ENCODE measurements at regions not wholly inside any gene's neighbourhood (a gene's known extent, or its start where the extent isn't known, plus 50 kb on each side); places are given as distances from the start of the nearest gene placed in this dataset.

DNA sequence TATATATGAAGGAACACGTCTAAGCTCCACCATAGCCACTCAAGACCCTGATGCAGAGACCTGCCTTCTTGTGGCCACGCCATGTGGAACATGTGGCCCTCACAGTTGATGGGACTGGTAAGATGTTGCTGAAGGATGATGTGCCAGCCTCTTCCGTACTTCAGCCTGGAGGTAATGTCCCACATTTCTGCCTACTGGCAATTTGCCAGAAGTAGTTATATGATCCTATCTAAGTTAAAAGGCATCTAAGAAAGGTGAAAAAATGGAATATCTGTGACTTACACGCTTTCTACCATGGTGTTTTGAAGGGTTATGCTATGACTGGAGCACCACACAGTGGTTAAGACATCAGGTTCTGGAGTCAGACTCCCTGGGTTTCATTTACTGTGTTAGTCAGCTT is 948.7 kb upstream of the GHITM start:
- H3K4me3 ChIP-seq (ENCODE audit: insufficient read depth, low read depth, low read length), result no peak overlapping the region
- no peaks in the 10 kb centered on the region for H3K27me3 ChIP-seq (ENCODE audit: control insufficient read depth, insufficient read depth, low read length)
- H3K36me3 ChIP-seq (replicated peaks; ENCODE audit: control insufficient read depth, insufficient read depth, low read length), result no peaks in the 10 kb centered on the region
- DNase-seq, result no peak

DNA sequence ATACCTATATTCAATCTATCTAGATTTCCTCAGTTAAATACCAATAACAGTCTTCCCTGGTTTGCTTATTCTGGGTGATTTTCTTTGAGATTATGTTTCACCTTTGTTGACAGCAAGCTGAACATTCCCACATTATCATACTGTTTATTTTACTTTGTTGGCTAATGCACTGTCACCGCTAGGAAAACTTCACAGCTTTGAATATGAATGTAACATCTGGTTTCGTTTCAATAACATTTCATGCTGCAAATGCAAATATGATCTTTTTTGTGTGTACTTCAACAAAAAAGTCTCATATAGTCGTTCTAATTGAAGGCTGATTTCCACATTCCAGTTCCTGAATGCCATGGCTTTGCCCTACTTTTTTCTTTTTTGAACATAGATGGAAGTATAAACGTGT is 946.3 kb upstream of the GHITM start:
- no peaks in the 10 kb centered on the region for H3K36me3 ChIP-seq (replicated peaks; ENCODE audit: control insufficient read depth, insufficient read depth, low read length)
- no peak overlapping the region for H3K4me3 ChIP-seq (ENCODE audit: insufficient read depth, low read depth, low read length)
- no peaks in the 10 kb centered on the region for H3K27me3 ChIP-seq (ENCODE audit: control insufficient read depth, insufficient read depth, low read length)
- no peak for DNase-seq

DNA sequence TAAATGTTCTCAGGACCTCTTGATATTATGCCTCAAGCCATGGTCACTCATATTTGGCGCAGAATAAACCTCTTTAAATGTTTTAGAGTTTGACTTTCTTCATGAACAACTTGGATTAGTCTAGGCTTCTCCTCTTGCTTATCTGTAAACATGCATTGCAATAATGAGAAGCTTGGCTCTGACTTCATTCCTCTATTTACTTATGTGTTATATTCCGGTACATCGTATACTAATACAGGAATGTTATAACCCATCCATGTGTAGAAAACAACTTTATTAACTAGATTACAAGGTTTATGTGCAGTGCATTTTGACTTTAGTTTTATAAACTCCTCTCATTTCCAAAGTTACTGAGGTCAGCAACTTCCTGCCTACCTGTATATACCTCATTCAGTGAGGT is 944.3 kb upstream of the GHITM start:
- Histone ChIP-seq H3K36me3 (replicated peaks; ENCODE audit: control insufficient read depth, insufficient read depth, low read length) (no peaks in the 10 kb centered on the region), H3K4me3 (ENCODE audit: insufficient read depth, low read depth, low read length) (no peak overlapping the region), H3K27me3 (ENCODE audit: control insufficient read depth, insufficient read depth, low read length) (no peaks in the 10 kb centered on the region)
- no peak for DNase-seq

DNA sequence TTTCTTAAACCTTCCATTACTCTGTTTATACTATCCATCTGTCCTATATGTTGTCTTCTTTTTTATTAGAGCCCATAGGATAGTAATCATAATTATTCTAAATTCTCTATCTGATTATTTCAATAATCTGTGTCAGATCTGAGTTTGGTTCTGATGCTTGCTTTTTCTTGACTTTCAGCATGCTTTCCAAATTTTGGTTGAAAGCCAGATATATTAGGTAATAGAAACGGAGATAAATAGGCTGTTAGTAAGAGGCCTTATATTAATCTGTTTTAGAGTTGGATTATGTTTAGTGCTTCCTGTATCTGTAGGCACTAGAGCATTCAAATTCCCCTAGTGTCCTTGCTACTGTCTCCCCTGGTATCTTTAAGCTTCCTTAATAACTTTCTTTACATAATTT is 939.9 kb upstream of the GHITM start:
- Histone ChIP-seq H3K4me3 (ENCODE audit: insufficient read depth, low read depth, low read length) (no peak overlapping the region), H3K27me3 (ENCODE audit: control insufficient read depth, insufficient read depth, low read length) (no peaks in the 10 kb centered on the region), H3K36me3 (replicated peaks; ENCODE audit: control insufficient read depth, insufficient read depth, low read length) (no peaks in the 10 kb centered on the region)
- DNase-seq, result no peak

DNA sequence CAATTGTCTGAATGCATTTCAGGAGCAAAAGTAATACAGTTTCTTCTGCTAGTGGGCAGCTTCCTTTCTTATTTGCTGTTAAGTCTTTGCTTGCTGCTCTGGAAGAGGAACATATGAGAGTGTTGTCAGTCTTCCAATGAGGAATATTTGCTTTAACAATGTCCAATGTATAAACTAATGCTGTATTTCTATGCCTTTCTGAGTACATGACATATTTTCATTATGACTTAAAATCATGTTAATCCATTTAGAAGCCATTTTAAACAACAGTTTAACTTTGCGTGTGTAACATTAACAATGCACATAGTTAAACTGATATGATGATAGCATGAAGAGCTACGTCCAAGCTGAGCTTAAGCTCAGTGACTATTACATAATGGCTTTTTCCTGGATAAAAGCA is 933.4 kb upstream of the GHITM start:
- H3K4me3 ChIP-seq (ENCODE audit: insufficient read depth, low read depth, low read length), result no peak overlapping the region
- no peak for DNase-seq
- H3K36me3 ChIP-seq (replicated peaks; ENCODE audit: control insufficient read depth, insufficient read depth, low read length), result no peaks in the 10 kb centered on the region
- H3K27me3 ChIP-seq (ENCODE audit: control insufficient read depth, insufficient read depth, low read length), result no peaks in the 10 kb centered on the region

DNA sequence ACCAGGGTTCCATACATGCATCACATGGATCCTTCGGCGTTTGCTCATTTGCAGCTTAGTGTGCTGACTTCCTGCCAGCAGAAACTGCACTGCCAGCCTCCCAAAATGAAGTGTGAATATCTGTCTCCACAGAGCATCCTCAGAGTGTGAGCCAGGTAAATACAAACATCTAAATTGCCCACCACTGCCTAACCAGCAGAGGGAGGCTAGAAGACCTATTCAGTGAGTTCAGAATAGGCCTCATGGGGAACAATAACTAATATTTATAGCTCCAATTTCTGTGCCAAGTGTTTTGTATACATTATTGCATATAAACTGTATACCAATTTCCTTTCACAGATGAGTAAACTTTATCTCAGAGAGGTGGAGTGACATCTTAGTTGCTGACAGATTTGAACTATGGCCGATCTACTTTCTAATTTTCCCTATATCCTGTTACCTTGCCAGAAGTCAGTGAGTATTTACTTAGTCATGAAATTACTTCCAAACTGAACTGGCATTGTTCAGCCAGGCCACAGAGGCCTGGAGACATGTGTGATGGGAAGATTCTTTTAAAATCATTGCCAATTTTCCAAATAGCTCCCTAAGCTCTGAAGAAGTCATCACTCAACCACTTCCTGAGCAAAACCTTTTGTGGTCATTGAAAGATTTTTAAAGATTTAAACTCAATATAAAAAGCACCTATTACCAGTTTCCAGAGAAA is 926.5 kb upstream of the GHITM start:
- H3K4me3 ChIP-seq (ENCODE audit: insufficient read depth, low read depth, low read length), result no peak overlapping the region

DNA sequence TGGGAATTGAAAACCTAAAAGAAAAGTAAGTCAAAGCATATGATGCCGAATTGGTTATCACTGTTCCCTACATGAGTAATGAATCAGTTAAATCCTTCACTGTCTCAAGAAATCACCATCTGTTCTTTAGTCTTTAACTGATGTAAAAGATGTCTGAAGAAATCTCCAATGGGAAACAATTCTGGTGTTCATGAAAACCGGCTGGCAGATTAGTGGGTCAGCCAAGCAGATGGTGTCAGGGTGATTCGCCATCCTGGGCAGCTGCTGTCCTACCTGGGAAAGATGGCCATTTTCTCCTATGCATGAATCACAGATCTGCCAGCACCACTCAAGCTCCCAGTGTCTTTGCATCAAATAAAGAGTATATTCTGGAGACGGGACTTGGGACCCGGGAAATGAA is 925.2 kb upstream of the GHITM start:
- H3K36me3 ChIP-seq (replicated peaks; ENCODE audit: control insufficient read depth, insufficient read depth, low read length), result no peaks in the 10 kb centered on the region
- H3K27me3 ChIP-seq (ENCODE audit: control insufficient read depth, insufficient read depth, low read length), result no peaks in the 10 kb centered on the region
- H3K4me3 ChIP-seq (ENCODE audit: insufficient read depth, low read depth, low read length), result no peak overlapping the region
- no peak for DNase-seq

More for the DNA sequence above, 926.5 kb upstream of the GHITM start:
- DNase-seq, result no peak
- Histone ChIP-seq H3K27me3 (ENCODE audit: control insufficient read depth, insufficient read depth, low read length) (no peaks in the 10 kb centered on the region), H3K36me3 (replicated peaks; ENCODE audit: control insufficient read depth, insufficient read depth, low read length) (no peaks in the 10 kb centered on the region)

DNA sequence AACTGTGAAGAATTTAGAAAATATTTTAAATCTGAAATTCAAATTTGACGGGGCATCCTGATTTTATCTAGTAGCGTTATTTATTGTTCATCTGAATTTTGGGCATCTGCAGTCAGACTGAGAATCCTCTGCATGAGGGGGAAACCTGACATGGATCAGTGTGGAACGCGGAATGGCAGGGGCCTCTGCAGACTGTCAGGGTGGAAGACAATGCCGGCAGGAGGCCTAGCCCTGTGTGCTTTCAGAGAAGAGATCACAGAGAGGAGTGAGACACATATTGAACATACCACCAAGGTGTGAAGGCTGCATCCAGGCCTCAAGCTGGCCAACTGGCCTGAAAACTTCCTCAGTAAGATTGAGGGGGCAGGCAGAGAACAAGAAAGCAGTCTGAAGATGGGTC is 921.1 kb upstream of the GHITM start:
- Histone ChIP-seq H3K27me3 (ENCODE audit: control insufficient read depth, insufficient read depth, low read length) (no peaks in the 10 kb centered on the region; the same call in 1 of the 2 replicates), H3K4me3 (ENCODE audit: insufficient read depth, low read depth, low read length) (no peak overlapping the region), H3K36me3 (replicated peaks; ENCODE audit: control insufficient read depth, insufficient read depth, low read length) (no peaks in the 10 kb centered on the region)
- DNase-seq, result peak; percentile 6

DNA sequence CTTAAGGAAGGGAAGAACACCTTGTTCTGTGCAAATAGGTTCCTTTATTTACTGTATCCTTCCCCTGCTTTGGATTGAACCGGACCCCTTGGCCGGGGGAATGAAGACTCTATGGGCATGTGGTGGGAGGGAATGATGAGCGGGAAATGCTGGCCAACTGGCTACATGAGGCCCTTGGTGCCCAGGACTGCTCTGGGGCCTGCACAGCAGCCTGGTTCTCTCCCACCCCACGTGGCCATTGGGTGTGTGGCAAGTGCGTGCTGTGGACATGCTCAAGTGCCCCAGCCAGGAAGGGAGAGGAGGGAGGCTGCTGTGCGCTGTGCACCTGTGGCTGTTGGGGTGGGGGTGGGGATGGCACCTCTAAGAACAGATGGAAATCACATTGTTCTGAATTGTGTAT is 917.0 kb upstream of the GHITM start:
- no peaks in the 10 kb centered on the region for H3K36me3 ChIP-seq (replicated peaks; ENCODE audit: control insufficient read depth, insufficient read depth, low read length)
- H3K4me3 ChIP-seq (ENCODE audit: insufficient read depth, low read depth, low read length), result no peak overlapping the region
- no peaks in the 10 kb centered on the region; the same call in 1 of the 2 replicates for H3K27me3 ChIP-seq (ENCODE audit: control insufficient read depth, insufficient read depth, low read length)
- no peak for DNase-seq

DNA sequence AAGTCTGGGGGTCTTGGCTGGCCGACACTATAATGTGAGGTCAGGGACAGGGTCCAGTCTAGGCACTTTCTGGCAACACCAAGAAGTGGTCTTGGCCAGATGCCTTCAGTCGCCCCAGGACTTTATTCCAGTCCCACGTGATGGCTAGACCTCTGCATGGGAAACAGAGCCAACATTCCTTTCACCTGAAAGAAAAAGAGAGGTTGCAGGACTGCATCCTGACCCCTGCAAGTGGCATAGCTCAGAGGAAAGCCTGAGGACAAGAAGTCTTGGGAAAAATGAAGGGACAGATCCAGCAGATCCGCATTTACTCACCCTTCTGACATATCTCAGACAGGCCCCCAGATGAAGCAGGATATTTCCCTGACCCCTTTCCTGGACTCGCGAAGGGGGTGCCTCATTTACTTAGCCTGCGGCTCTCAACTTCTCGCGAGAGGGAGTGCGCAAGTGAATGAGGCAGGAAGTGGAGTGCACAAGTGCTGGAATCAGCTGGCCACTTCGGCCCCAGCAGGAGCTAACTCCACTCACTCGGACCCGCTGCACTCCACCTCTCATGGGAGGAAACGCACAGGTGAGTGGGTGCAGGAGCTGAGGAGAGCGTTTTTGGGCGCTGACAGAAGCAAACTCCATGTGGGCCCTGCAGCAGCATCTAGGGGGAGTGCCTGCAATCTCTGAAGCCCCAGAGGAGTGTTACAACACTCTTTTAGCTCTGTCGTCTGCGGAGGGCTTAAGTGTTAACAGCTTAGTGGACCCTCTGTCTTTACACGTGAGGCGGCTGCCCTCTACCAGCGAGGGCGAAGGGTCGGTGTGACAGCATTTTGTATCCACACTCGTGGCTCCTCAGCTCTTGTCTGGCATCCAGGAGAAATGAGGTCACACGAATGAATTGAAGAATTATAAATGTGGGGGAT is 916.2 kb upstream of the GHITM start:
- Histone ChIP-seq H3K27me3 (ENCODE audit: control insufficient read depth, insufficient read depth, low read length) (no peaks in the 10 kb centered on the region; the same call in 1 of the 2 replicates), H3K4me3 (ENCODE audit: insufficient read depth, low read depth, low read length) (no peak overlapping the region; the same call in 1 of the 2 replicates), H3K36me3 (replicated peaks; ENCODE audit: control insufficient read depth, insufficient read depth, low read length) (no peaks in the 10 kb centered on the region)
- DNase-seq, result peak; percentile 17

DNA sequence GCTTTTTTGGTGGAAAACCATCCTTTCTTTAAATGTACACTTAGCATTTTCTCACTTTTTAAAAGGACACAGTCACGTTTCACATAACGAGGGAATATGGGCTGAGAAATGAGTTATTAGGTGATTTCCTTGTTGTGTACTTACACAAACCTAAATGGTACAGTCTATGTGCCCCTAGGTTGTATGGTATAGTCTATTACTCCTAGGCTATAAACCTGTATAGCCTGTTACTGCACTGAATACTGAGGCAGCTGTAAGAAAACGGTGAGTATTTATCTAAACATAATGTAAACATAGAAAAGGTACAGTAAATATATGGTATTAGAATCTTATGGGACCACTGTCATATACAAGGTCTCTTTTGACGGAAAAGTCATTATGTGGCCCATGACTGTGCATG is 913.5 kb upstream of the GHITM start:
- Histone ChIP-seq H3K36me3 (replicated peaks; ENCODE audit: control insufficient read depth, insufficient read depth, low read length) (no peaks in the 10 kb centered on the region), H3K27me3 (ENCODE audit: control insufficient read depth, insufficient read depth, low read length) (no peaks in the 10 kb centered on the region; the same call in 1 of the 2 replicates), H3K4me3 (ENCODE audit: insufficient read depth, low read depth, low read length) (no peak overlapping the region)
- no peak for DNase-seq

DNA sequence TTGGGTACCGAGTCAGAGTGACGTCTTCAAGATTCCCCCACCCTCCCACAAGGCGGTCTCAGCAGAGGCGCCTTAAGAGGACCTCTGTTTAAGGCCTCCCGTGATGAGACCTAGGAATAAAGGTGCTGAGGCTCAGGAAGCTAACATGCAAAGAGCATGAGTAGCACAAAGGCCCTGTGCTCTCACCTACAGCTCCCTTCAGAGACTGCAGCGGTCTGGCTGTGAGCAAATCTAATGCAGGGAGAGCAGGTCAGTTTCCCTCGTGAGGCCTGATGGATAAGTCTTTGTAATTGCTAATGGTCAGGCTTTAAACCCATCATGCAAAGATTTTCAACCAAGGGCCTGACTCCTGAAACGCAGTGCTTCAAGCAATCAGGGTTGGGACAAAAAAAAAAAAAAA is 909.3 kb upstream of the GHITM start:
- no peak overlapping the region for H3K4me3 ChIP-seq (ENCODE audit: insufficient read depth, low read depth, low read length)
- no peaks in the 10 kb centered on the region for H3K27me3 ChIP-seq (ENCODE audit: control insufficient read depth, insufficient read depth, low read length)
- no peaks in the 10 kb centered on the region for H3K36me3 ChIP-seq (replicated peaks; ENCODE audit: control insufficient read depth, insufficient read depth, low read length)
- peak; percentile 9 for DNase-seq

DNA sequence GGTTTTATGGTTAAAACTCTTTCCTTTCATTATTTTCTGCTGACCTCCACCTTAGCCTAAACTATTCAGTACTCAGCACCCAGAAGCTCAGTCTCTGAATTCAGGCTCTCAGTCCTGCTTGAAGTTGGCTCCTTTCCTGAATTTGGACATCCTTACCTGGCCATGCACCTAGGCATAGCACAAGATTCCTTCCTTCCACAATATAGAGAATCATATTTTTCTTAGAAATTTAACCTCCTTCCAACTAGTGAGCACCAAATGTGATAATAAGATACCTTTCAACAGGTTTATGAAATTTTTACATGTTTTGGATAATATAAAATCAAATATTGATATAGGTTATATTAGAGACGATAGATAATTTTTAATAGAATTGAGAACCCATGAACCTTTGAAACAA is 905.6 kb upstream of the GHITM start:
- Histone ChIP-seq H3K4me3 (ENCODE audit: insufficient read depth, low read depth, low read length) (no peak overlapping the region), H3K36me3 (replicated peaks; ENCODE audit: control insufficient read depth, insufficient read depth, low read length) (no peaks in the 10 kb centered on the region), H3K27me3 (ENCODE audit: control insufficient read depth, insufficient read depth, low read length) (no peaks in the 10 kb centered on the region)
- DNase-seq, result no peak

DNA sequence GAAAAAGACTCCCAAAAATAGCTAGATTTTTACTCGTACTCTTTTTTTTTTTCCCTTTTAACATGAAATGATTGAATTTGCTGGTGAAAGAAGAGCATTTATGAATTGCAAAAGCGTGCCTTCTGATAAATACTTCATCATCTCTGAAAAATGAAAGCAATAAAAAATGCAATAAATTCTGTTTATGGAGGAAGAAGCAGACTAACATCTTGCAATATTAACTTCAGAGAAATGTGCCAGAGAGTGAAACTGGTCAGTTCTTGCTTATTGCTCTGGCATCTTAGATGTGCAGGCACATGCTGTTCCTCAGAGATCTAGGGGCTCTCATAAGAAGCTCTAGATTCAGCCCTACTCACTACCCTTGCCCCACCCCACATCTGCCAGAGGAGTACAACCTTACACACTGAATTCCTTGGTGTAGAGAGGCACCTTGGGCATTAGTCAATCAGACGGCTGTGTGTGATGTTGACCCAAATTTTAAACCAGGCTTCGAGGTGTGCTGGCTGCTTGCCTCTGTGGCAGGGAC is 891.1 kb upstream of the GHITM start:
- no peak overlapping the region for H3K4me3 ChIP-seq (ENCODE audit: insufficient read depth, low read depth, low read length)
- no peak for DNase-seq
- no peaks in the 10 kb centered on the region for H3K27me3 ChIP-seq (ENCODE audit: control insufficient read depth, insufficient read depth, low read length)
- no peaks in the 10 kb centered on the region for H3K36me3 ChIP-seq (replicated peaks; ENCODE audit: control insufficient read depth, insufficient read depth, low read length)

DNA sequence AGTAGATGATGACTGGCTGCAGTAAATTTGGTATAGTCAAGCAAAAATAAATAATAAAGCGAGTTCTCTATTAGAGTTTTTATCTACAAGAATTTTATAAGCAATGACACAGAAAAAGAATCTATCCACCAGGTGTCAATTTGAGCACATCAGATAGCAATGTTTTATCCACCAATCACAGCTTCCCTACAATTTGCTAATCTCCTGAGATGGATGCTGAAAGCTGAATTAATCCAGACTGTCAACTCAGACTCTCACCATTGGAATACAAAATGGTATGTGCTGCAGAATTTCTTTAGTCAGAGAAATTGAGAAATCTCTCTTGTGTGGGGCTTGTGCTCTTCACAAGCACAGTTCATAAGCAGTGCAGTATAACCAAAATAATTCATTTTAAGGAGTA is 888.9 kb upstream of the GHITM start:
- Histone ChIP-seq H3K36me3 (replicated peaks; ENCODE audit: control insufficient read depth, insufficient read depth, low read length) (no peaks in the 10 kb centered on the region), H3K27me3 (ENCODE audit: control insufficient read depth, insufficient read depth, low read length) (no peaks in the 10 kb centered on the region), H3K4me3 (ENCODE audit: insufficient read depth, low read depth, low read length) (no peak overlapping the region)
- no peak for DNase-seq
